Fibroblast of skin of back (primary cell): ENCODE measurements at regions not wholly inside any gene's neighbourhood (a gene's known extent, or its start where the extent isn't known, plus 50 kb on each side); places are given as distances from the start of the nearest gene placed in this dataset.
"Not testable (repeated sequence)": the region's sequence is repeated elsewhere in the genome, so short reads cannot be mapped to it uniquely, and the experiment has no call there.

ENCODE experiments used
- DNase-seq: peaks from one replicate; pipeline ENCODE4 v3.0.0-alpha.2; 2013

- DNase-seq, result no peak
Observed at GRCh38 chr20:23299673-23300050, 50.9 kb upstream of the NXT1 start.

- DNase-seq, result peak; percentile 79
Observed at GRCh38 chr20:23298926-23299672, 51.5 kb upstream of the NXT1 start.

- DNase-seq, result peak; percentile 11
Observed at GRCh38 chr20:23298155-23298554, 52.4 kb upstream of the NXT1 start.

- peak; percentile 84 for DNase-seq
Observed at GRCh38 chr20:23296841-23297701, 53.5 kb upstream of the NXT1 start.

- DNase-seq, result no peak
Observed at GRCh38 chr20:23295934-23296333, 54.7 kb upstream of the NXT1 start.

- no peak for DNase-seq
Observed at GRCh38 chr20:23294671-23295070, 55.9 kb upstream of the NXT1 start.

- DNase-seq, result no peak
Observed at GRCh38 chr20:23294166-23294565, 56.4 kb upstream of the NXT1 start.

- DNase-seq, result no peak
Observed at GRCh38 chr20:23293689-23294088, 56.9 kb upstream of the NXT1 start.

- DNase-seq, result not testable (repeated sequence)
Observed at GRCh38 chr20:23292311-23292710, 58.3 kb upstream of the NXT1 start.

- DNase-seq, result peak; percentile 58
Observed at GRCh38 chr20:23291575-23292240, 58.9 kb upstream of the NXT1 start.

- DNase-seq, result no peak
Observed at GRCh38 chr20:23290761-23291574, 59.6 kb upstream of the NXT1 start.

- DNase-seq, result no peak
Observed at GRCh38 chr20:23289724-23290395, 60.7 kb upstream of the NXT1 start.

GRCh38 chr20:23289249-23289648 lies 61.3 kb upstream of the NXT1 start:
- DNase-seq, result no peak

- DNase-seq, result no peak
Observed at GRCh38 chr20:23287354-23288190, 63.0 kb upstream of the NXT1 start.

GRCh38 chr20:23286346-23286745 lies 64.2 kb upstream of the NXT1 start:
- DNase-seq, result no peak

GRCh38 chr20:23285536-23285935 lies 65.1 kb upstream of the NXT1 start:
- no peak for DNase-seq

GRCh38 chr20:23284009-23284408 lies 66.6 kb upstream of the NXT1 start:
- DNase-seq, result no peak

GRCh38 chr20:23283096-23283850 lies 67.3 kb upstream of the NXT1 start:
- no peak for DNase-seq

GRCh38 chr20:23282546-23282945 lies 68.0 kb upstream of the NXT1 start:
- no peak for DNase-seq

GRCh38 chr20:23282111-23282510 lies 68.5 kb upstream of the NXT1 start:
- DNase-seq, result no peak
